GM12891 (cell line): ENCODE measurements at regions not wholly inside any gene's neighbourhood (a gene's known extent, or its start where the extent isn't known, plus 50 kb on each side); places are given as distances from the start of the nearest gene placed in this dataset.

Experiments
- POLR2A ChIP-seq: IDR thresholded peaks from 2 replicates; pipeline ENCODE4 v1.6.1; 2011; ENCODE audit warnings: low read depth, low read length, control low read depth
- POLR2AphosphoS5 ChIP-seq: IDR thresholded peaks from 2 replicates; pipeline ENCODE4 v1.6.1; 2011; ENCODE audit warnings: low read depth, low read length, control low read depth

- TF ChIP-seq POLR2AphosphoS5 (no peak), POLR2A (no peak)
Observed at GRCh38 chr20:52064931-52065330, 126.6 kb downstream of the ZFP64 start.
